Thyroid gland (tissue), 4 donors: ENCODE measurements at regions not wholly inside any gene's neighbourhood (a gene's known extent, or its start where the extent isn't known, plus 50 kb on each side); places are given as distances from the start of the nearest gene placed in this dataset.

Experiments used
- POLR2A ChIP-seq, 2 donors: fragments of 450-650 bp; IDR thresholded peaks; one replicate each; pipeline ENCODE4 v1.6.1; 2017; ENCODE audit warnings: antibody characterized with exemption in 2 of 2, mild to moderate bottlenecking in 2 of 2, moderate library complexity in 1 of 2
- TF ChIP-seq, protein P1 (sequence below), 6 experiments: fragments of 200-600 bp in 3 of 6; fragments of 450-650 bp in 3 of 6; sonication (generic) in 3 of 6; IDR thresholded peaks; one replicate each; pipeline ENCODE4 v1.5.1; 2016 to 2019; ENCODE audit warnings: antibody characterized with exemption in 6 of 6, mild to moderate bottlenecking in 2 of 6, inconsistent platforms in 1 of 6, moderate library complexity in 1 of 6

DNA sequence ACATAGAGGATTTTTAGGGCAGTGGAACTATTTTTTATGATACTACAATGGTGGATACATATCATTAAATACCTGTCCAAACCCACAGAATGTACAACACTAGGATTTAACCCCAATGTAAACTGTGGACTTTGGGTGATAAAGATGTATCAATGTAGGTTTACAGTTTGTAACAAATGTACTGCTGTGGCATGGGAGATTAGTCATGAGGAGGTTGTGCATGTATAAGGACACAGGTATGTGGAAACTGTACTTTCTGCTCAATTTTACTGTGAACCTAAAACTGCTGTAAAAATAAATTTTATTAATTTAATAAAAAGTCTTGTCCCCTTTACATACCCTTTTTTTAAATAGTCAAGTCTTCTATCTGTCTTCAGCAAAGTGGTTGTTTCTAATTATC lies 322.5 kb upstream of the EPHA3 start:
- TF ChIP-seq POLR2A (IDR thresholded peaks at IDR 0.05): no peak
- TF ChIP-seq, protein P1, sequence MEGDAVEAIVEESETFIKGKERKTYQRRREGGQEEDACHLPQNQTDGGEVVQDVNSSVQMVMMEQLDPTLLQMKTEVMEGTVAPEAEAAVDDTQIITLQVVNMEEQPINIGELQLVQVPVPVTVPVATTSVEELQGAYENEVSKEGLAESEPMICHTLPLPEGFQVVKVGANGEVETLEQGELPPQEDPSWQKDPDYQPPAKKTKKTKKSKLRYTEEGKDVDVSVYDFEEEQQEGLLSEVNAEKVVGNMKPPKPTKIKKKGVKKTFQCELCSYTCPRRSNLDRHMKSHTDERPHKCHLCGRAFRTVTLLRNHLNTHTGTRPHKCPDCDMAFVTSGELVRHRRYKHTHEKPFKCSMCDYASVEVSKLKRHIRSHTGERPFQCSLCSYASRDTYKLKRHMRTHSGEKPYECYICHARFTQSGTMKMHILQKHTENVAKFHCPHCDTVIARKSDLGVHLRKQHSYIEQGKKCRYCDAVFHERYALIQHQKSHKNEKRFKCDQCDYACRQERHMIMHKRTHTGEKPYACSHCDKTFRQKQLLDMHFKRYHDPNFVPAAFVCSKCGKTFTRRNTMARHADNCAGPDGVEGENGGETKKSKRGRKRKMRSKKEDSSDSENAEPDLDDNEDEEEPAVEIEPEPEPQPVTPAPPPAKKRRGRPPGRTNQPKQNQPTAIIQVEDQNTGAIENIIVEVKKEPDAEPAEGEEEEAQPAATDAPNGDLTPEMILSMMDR (IDR thresholded peaks at IDR 0.05): no peak
